ENCODE measurements at regions not wholly inside any gene's neighbourhood (a gene's known extent, or its start where the extent isn't known, plus 50 kb on each side); places are given as distances from the start of the nearest gene placed in this dataset.

- Histone ChIP-seq H3K4me1 (ENCODE audit: control insufficient read depth in 2 of 2, insufficient read depth in 2 of 2, low read length in 2 of 2) (peaks cover 8 to 11% of the 10 kb centered on the region in 2 donors), H2AFZ (ENCODE audit: insufficient read depth, low read depth, low read length, poor library complexity, severe bottlenecking) (no peak overlapping the region), H3K36me3 (replicated peaks in 1 of 2; ENCODE audit: control extremely low read depth in 1 of 2, control insufficient read depth in 1 of 2, extremely low read depth in 1 of 2, insufficient read depth in 2 of 2, low read length in 1 of 2) (no peaks in the 10 kb centered on the region), H3K79me2 (ENCODE audit: control insufficient read depth, insufficient read depth, low read length) (no peaks in the 10 kb centered on the region), H3K27ac (ENCODE audit: low read length in 2 of 2) (no peak overlapping the region), H3K4me3 (ENCODE audit: control extremely low read depth in 1 of 5, extremely low read depth in 1 of 5, insufficient read depth in 1 of 5, low read depth in 2 of 5, low read length in 4 of 5) (no peak overlapping the region), H3K9ac (ENCODE audit: low read length) (no peak overlapping the region), H3K4me2 (replicated peaks; ENCODE audit: low read depth, low read length, poor library complexity, severe bottlenecking) (peak overlapping the region; percentile 45), H4K20me1 (ENCODE audit: control insufficient read depth, insufficient read depth, low read length, poor library complexity, severe bottlenecking) (no peaks in the 10 kb centered on the region), H3K9me3 (ENCODE audit: control extremely low read depth in 1 of 3, control insufficient read depth in 2 of 3, insufficient read depth in 1 of 3, low read length in 2 of 3) (peaks cover 0 to 3% (median 0%) of the 10 kb centered on the region in 3 donors), H3K27me3 (replicated peaks in 1 of 4; ENCODE audit: control extremely low read depth in 1 of 4, control insufficient read depth in 3 of 4, insufficient read depth in 4 of 4, low read length in 3 of 4) (peaks cover 0 to 3% (median 0%) of the 10 kb centered on the region in 4 experiments)
- Mint-ChIP-seq H3K27me3 (peaks cover 7% of the 10 kb centered on the region), H3K27ac (no peak overlapping the region), H3K9me3 (ENCODE audit: insufficient read depth) (no peaks in the 10 kb centered on the region), H3K4me1 (peaks cover 8% of the 10 kb centered on the region), H3K4me3 (peak overlapping the region; percentile 18)
- ChIA-PET CTCF (interaction anchor here (1.3 kb wide), 1 partner anchor 13 kb away, joined by 5 read pairs; no protein-coding TSS in a partner anchor), POLR2A (interaction anchor here (0.6 kb wide), 1 partner anchor 30 kb away, joined by 4 read pairs; no protein-coding TSS in a partner anchor)
- intact Hi-C loops (cut with micrococcal nuclease) = no loop called here
- DNase-seq (peak; percentile 37), ATAC-seq (ENCODE audit: low read depth) (no peak)
- TF ChIP-seq EZH2 (IDR thresholded peaks at IDR 0.05; ENCODE audit: borderline replicate concordance, insufficient read depth, low read depth, low read length, poor library complexity, severe bottlenecking) = no peak
- no peak for TF ChIP-seq CTCF (IDR thresholded peaks at IDR 0.05)
- WGBS (ENCODE audit: insufficient coverage) = 33% methylated on average over 2 of the region's 6 CpGs
Measured at GRCh38 chr16:10242916-10243315, 60.7 kb upstream of the GRIN2A start.

GRCh38 chr16:10245002-10245401 lies 62.8 kb upstream of the GRIN2A start:
- Histone ChIP-seq H3K79me2 (ENCODE audit: control insufficient read depth, insufficient read depth, low read length) (no peaks in the 10 kb centered on the region), H3K4me1 (ENCODE audit: control insufficient read depth in 2 of 2, insufficient read depth in 2 of 2, low read length in 2 of 2) (peaks cover 8 to 11% of the 10 kb centered on the region in 2 donors), H3K9me3 (ENCODE audit: control extremely low read depth in 1 of 3, control insufficient read depth in 2 of 3, insufficient read depth in 1 of 3, low read length in 2 of 3) (peaks cover 0 to 3% (median 0%) of the 10 kb centered on the region in 3 donors), H2AFZ (ENCODE audit: insufficient read depth, low read depth, low read length, poor library complexity, severe bottlenecking) (no peak overlapping the region), H3K9ac (ENCODE audit: low read length) (no peak overlapping the region), H3K36me3 (replicated peaks in 1 of 2; ENCODE audit: control extremely low read depth in 1 of 2, control insufficient read depth in 1 of 2, extremely low read depth in 1 of 2, insufficient read depth in 2 of 2, low read length in 1 of 2) (no peaks in the 10 kb centered on the region), H3K4me2 (replicated peaks; ENCODE audit: low read depth, low read length, poor library complexity, severe bottlenecking) (no peak overlapping the region), H4K20me1 (ENCODE audit: control insufficient read depth, insufficient read depth, low read length, poor library complexity, severe bottlenecking) (no peaks in the 10 kb centered on the region), H3K27me3 (replicated peaks in 1 of 4; ENCODE audit: control extremely low read depth in 1 of 4, control insufficient read depth in 3 of 4, insufficient read depth in 4 of 4, low read length in 3 of 4) (no peaks in the 10 kb centered on the region), H3K27ac (ENCODE audit: low read length in 2 of 2) (no peak overlapping the region), H3K4me3 (ENCODE audit: control extremely low read depth in 1 of 5, extremely low read depth in 1 of 5, insufficient read depth in 1 of 5, low read depth in 2 of 5, low read length in 4 of 5) (no peak overlapping the region)
- DNase-seq (no peak), ATAC-seq (ENCODE audit: low read depth) (no peak)
- H3K27ac Mint-ChIP-seq = no peak overlapping the region
- intact Hi-C loops (cut with micrococcal nuclease) = no loop called here
- H3K4me3 Mint-ChIP-seq = no peak overlapping the region
- no peak for TF ChIP-seq EZH2 (IDR thresholded peaks at IDR 0.05; ENCODE audit: borderline replicate concordance, insufficient read depth, low read depth, low read length, poor library complexity, severe bottlenecking)
- TF ChIP-seq CTCF (IDR thresholded peaks at IDR 0.05) = no peak
- H3K27me3 Mint-ChIP-seq = no peaks in the 10 kb centered on the region
- 80% methylated on average over 3 of the region's 10 CpGs for WGBS (ENCODE audit: insufficient coverage)
- no peaks in the 10 kb centered on the region for H3K9me3 Mint-ChIP-seq (ENCODE audit: insufficient read depth)
- H3K4me1 Mint-ChIP-seq = peaks cover 8% of the 10 kb centered on the region
- POLR2A ChIA-PET = no interaction called here
- CTCF ChIA-PET = no interaction called here

Data from B cell (primary cell).